Aorta (tissue), 5 donors: ENCODE measurements at regions not wholly inside any gene's neighbourhood (a gene's known extent, or its start where the extent isn't known, plus 50 kb on each side); places are given as distances from the start of the nearest gene placed in this dataset.
A peak's percentile ranks its signal among the peaks of the same experiment; 100 is the strongest.
"Not testable (repeated sequence)": the region's sequence is repeated elsewhere in the genome, so short reads cannot be mapped to it uniquely, and the experiment has no call there.

Experiments
- ATAC-seq: fragments of 200-7000 bp; cut with Tn5 transposase; one replicate; pipeline ENCODE4 v1.9.1; 2022; ENCODE audit warnings: moderate library complexity; ENCODE audit not compliant: low FRiP score
- DNase-seq, 2 donors: peaks; one replicate each; pipeline ENCODE4 v3.0.0-alpha.2; 2020
- H3K27ac ChIP-seq, 2 donors: one replicate each; pipeline ENCODE4 v1.5.1; 2013; ENCODE audit warnings: low read length in 2 of 2, mild to moderate bottlenecking in 2 of 2, moderate library complexity in 2 of 2, control low read depth in 1 of 2, inconsistent platforms in 1 of 2, low read depth in 1 of 2
- H3K27me3 ChIP-seq, 2 donors: one replicate each; pipeline ENCODE4 v1.6.1; 2013; ENCODE audit warnings: control low read depth in 1 of 2, low read length in 1 of 2, mild to moderate bottlenecking in 1 of 2, moderate library complexity in 1 of 2; ENCODE audit not compliant: insufficient read depth in 2 of 2, control insufficient read depth in 1 of 2
- H3K36me3 ChIP-seq, 2 donors: one replicate each; pipeline ENCODE4 v1.6.1; 2013; ENCODE audit warnings: control low read depth in 1 of 2, low read length in 1 of 2, mild to moderate bottlenecking in 1 of 2; ENCODE audit not compliant: insufficient read depth in 2 of 2, control insufficient read depth in 1 of 2
- H3K4me1 ChIP-seq, 2 donors: one replicate each; pipeline ENCODE4 v1.6.1; 2013; ENCODE audit warnings: low read length in 2 of 2, control low read depth in 1 of 2, mild to moderate bottlenecking in 1 of 2, moderate library complexity in 1 of 2; ENCODE audit not compliant: insufficient read depth in 2 of 2, control insufficient read depth in 1 of 2
- H3K4me3 ChIP-seq, 2 donors: one replicate each; pipeline ENCODE4 v1.5.1; 2013; ENCODE audit warnings: low read length in 2 of 2, control low read depth in 1 of 2, mild to moderate bottlenecking in 1 of 2
- H3K9me3 ChIP-seq: one replicate; pipeline ENCODE4 v1.6.1; 2013; ENCODE audit warnings: mild to moderate bottlenecking, low read length; ENCODE audit not compliant: control insufficient read depth
- WGBS, 2 donors: extraction: QIAGEN DNeasy Blood & Tissue Kit; methylation state at CpG; one replicate each; pipeline ENCODE4 v1.1.7; 2013; 5-methylcytosine and 5-hydroxymethylcytosine counted together
- intact Hi-C, 2 donors: fragments of 100-400 bp; cut with DNase I; formaldehyde crosslinking; loops; one replicate each; pipeline versions ENCODE4 v1.14.2 to v1.15.0; 2022
- donor health status: healthy with polysubstance abuse.
- donor health status: Bipolar disorder and iron deficiency.
- donor health status: DM: no; HTN: no; CAD: no.
- donor health status: DM: no; HTN: no; CAD: no.
- donor health status: DM: yes; HTN: yes; CAD: no.

DNA sequence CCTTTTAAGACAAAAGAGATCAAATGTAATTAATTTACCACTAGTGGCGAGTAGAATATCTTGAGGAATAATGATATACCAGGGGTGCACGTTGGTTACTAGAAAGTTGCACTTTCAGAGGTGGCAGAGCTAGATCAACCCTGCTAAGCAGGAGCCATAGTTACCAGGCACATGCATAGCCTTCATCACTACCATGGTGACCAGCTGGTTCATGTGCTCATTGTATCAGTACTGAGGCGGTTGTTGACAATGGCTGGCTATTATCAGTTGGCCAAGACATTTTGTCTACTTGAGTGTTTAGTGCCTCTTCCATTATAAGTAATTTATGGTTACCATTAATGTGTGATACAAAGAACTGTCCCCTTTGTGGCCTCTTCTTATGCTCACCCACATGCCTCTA lies 201.2 kb downstream of the FGF10 start:
- Histone ChIP-seq H3K4me1 (no peaks in the 10 kb centered on the region), H3K27me3 (no peaks in the 10 kb centered on the region), H3K27ac (no peak overlapping the region), H3K4me3 (no peak overlapping the region), H3K36me3 (no peaks in the 10 kb centered on the region), H3K9me3 (no peaks in the 10 kb centered on the region)
- no peak for ATAC-seq
- intact Hi-C loops, result no loop called here
- no peak for DNase-seq
- WGBS, 2 donors, result 89 to 93% methylated on average over 3 of the region's 3 CpGs

- Histone ChIP-seq H3K27me3 (no peaks in the 10 kb centered on the region), H3K4me3 (no peak overlapping the region), H3K27ac (no peak overlapping the region), H3K9me3 (no peaks in the 10 kb centered on the region), H3K4me1 (no peaks in the 10 kb centered on the region), H3K36me3 (no peaks in the 10 kb centered on the region)
- intact Hi-C loops, result no loop called here
- no peak for ATAC-seq
- DNase-seq, result no peak
- 93 to 96% methylated on average over 3 of the region's 3 CpGs for WGBS, 2 donors
Measured at GRCh38 chr5:44183753-44184152, 205.5 kb downstream of the FGF10 start.

GRCh38 chr5:44183312-44183711 lies 205.9 kb downstream of the FGF10 start:
- DNase-seq (no peak), ATAC-seq (no peak)
- Histone ChIP-seq H3K4me3 (no peak overlapping the region), H3K27ac (no peak overlapping the region), H3K4me1 (no peaks in the 10 kb centered on the region), H3K27me3 (no peaks in the 10 kb centered on the region), H3K9me3 (no peaks in the 10 kb centered on the region), H3K36me3 (no peaks in the 10 kb centered on the region)
- 92 to 95% methylated on average over 1 of the region's 1 CpG for WGBS, 2 donors
- intact Hi-C loops, result no loop called here

DNA sequence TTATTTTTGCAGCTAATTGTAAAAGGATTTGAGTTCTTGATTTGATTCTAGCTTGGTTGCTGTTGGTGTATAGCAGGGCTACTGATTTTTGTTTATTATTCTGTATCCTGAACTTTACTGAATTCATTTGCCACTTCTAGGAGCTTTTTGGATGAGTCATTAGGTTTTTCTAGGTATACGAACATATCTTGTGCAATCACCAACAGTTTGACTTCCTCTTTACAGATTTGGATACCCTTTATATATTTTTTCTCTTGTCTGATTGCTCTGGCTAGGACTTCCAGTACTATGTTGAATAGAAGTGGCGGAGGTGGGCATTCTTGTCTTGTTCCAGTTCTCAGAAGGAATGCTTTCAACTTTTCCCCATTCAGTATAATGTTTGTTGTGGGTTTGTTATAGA lies 210.8 kb downstream of the FGF10 start:
- DNase-seq (no peak), ATAC-seq (no peak)
- intact Hi-C loops, result no loop called here
- H3K36me3 ChIP-seq, result no peaks in the 10 kb centered on the region
- no peaks in the 10 kb centered on the region for H3K9me3 ChIP-seq
- 76 to 82% methylated on average over 2 of the region's 2 CpGs for WGBS, 2 donors
- no peaks in the 10 kb centered on the region for H3K4me1 ChIP-seq
- H3K27me3 ChIP-seq, result no peaks in the 10 kb centered on the region
- H3K4me3 ChIP-seq, result no peak overlapping the region
- H3K27ac ChIP-seq, result no peak overlapping the region

- no peak for DNase-seq
- Histone ChIP-seq H3K27ac (no peak overlapping the region), H3K9me3 (peaks cover 2% of the 10 kb centered on the region), H3K36me3 (no peaks in the 10 kb centered on the region), H3K4me3 (no peak overlapping the region), H3K27me3 (no peaks in the 10 kb centered on the region), H3K4me1 (no peaks in the 10 kb centered on the region)
- intact Hi-C loops, result no loop called here
- no peak for ATAC-seq
Measured at GRCh38 chr5:44167540-44167939, 221.7 kb downstream of the FGF10 start.

DNA sequence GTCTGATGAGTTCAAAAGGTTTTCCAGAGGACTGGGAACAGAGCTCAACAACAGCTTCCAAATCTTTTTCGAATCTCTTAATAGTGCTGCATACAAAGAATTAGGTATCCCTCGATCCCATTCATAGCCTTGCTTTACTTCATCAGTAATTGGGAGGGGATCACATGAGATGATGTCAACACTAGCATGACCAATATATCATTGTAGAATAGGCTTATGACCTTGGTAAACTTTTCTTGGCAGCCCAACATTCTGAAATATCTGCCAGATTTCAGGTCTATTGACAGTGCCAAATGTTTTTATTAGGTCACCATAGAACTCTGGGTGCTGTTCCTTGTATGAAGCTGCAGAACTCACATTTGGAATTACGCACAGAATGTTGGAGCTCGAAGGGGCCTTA lies 228.9 kb downstream of the FGF10 start:
- Histone ChIP-seq H3K4me3 (no peak overlapping the region), H3K9me3 (no peaks in the 10 kb centered on the region), H3K27me3 (no peaks in the 10 kb centered on the region), H3K36me3 (no peaks in the 10 kb centered on the region), H3K4me1 (no peaks in the 10 kb centered on the region), H3K27ac (no peak overlapping the region)
- intact Hi-C loops, result no loop called here
- DNase-seq (no peak), ATAC-seq (peak; percentile 44)
- 77 to 86% methylated on average over 4 of the region's 4 CpGs for WGBS, 2 donors

DNA sequence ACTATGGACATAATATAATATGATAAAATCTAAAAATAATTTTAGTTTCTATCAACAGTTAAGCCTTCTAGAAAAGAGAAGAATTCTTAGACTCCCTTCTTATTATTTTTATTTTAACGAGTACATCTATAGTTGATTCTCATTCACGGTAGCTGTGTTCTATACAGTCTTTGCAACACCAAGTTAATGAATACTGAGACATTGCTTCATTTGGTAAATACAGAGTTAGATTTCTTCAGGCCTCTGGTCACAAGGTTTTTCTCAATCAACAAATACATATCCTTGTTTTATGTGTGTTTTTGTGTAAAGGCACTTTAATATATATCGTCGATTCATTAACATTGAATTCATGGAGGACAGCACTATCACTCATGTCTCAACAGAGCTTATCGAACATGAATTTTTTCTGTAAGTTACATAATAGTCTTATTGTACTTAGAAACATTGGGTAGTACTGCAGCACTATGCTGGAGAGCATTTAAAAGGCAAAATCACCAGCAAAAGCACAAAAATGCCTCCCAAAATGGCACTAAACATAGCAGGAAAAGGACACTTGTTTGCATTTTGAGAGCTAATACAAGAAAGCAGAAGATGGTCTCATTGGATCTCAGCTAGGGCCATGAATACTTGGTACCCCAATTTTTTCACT lies 239.0 kb downstream of the FGF10 start:
- WGBS, 2 donors, result 89 to 92% methylated on average over 5 of the region's 5 CpGs
- DNase-seq (no peak), ATAC-seq (no peak)
- H3K9me3 ChIP-seq, result peaks cover 2% of the 10 kb centered on the region
- H3K27me3 ChIP-seq, result no peaks in the 10 kb centered on the region
- intact Hi-C loops, result no loop called here
- H3K4me1 ChIP-seq, result no peaks in the 10 kb centered on the region
- no peaks in the 10 kb centered on the region for H3K36me3 ChIP-seq
- H3K27ac ChIP-seq, result no peak overlapping the region
- no peak overlapping the region for H3K4me3 ChIP-seq

GRCh38 chr5:44117947-44118346 lies 271.3 kb downstream of the FGF10 start:
- H3K27ac ChIP-seq, H3K4me3 ChIP-seq, H3K27me3 ChIP-seq, H3K9me3 ChIP-seq, H3K4me1 ChIP-seq, H3K36me3 ChIP-seq, ATAC-seq, intact Hi-C loops: not testable (repeated sequence)
- WGBS, 2 donors, result 51 to 67% methylated on average over 3 of the region's 3 CpGs
- peak in 1 of 2 donors; percentile 78 for DNase-seq

GRCh38 chr5:44108232-44108631 lies 281.0 kb downstream of the FGF10 start:
- ATAC-seq, intact Hi-C loops, H3K4me1 ChIP-seq: not testable (repeated sequence)

More at GRCh38 chr5:44108232-44108631, 281.0 kb downstream of the FGF10 start:
- not testable (repeated sequence) for H3K9me3 ChIP-seq, H3K27ac ChIP-seq, H3K4me3 ChIP-seq, H3K27me3 ChIP-seq, H3K36me3 ChIP-seq, DNase-seq
- 58 to 67% methylated on average over 5 of the region's 5 CpGs for WGBS, 2 donors
